ACC112 (cell line): ENCODE measurements at regions not wholly inside any gene's neighbourhood (a gene's known extent, or its start where the extent isn't known, plus 50 kb on each side); places are given as distances from the start of the nearest gene placed in this dataset.

Source experiments
- H2AFZ ChIP-seq: fragments of 200-600 bp; sonication (generic); one replicate; pipeline ENCODE4 v1.6.0; 2017; ENCODE audit warnings: antibody characterized with exemption, low read length; ENCODE audit not compliant: unreplicated experiment
- H3K27ac ChIP-seq: fragments of 200-600 bp; sonication (generic); 2 replicates; pipeline ENCODE4 v1.5.1; 2014; ENCODE audit warnings: low read depth, mild to moderate bottlenecking, antibody characterized with exemption, low read length, moderate library complexity
- H3K27me3 ChIP-seq: fragments of 200-600 bp; sonication (generic); 2 replicates; pipeline ENCODE4 v1.6.1; 2014; ENCODE audit warnings: mild to moderate bottlenecking, antibody characterized with exemption, low read length, moderate library complexity, mixed read lengths; ENCODE audit not compliant: insufficient read depth
- H3K36me3 ChIP-seq: fragments of 200-600 bp; sonication (generic); 2 replicates; pipeline ENCODE4 v1.6.1; 2016; ENCODE audit warnings: mild to moderate bottlenecking, antibody characterized with exemption, low read length, moderate library complexity, mixed read lengths; ENCODE audit not compliant: insufficient read depth
- H3K4me1 ChIP-seq: fragments of 200-600 bp; sonication (generic); one replicate; pipeline ENCODE4 v1.6.1; 2016; ENCODE audit warnings: low read length, mixed read lengths; ENCODE audit not compliant: insufficient read depth, unreplicated experiment, control insufficient read depth
- H3K4me3 ChIP-seq: fragments of 200-600 bp; sonication (generic); 2 replicates; pipeline ENCODE4 v1.5.1; 2014; ENCODE audit warnings: mild to moderate bottlenecking, low read depth, low read length
- H3K79me2 ChIP-seq: fragments of 200-600 bp; sonication (generic); one replicate; pipeline ENCODE4 v1.6.0; 2016; ENCODE audit warnings: low read length; ENCODE audit not compliant: control insufficient read depth, unreplicated experiment, insufficient read depth

GRCh38 chr3:103589770-103590169 is 1155.0 kb downstream of the ZPLD1 start:
- no peak overlapping the region for H3K27ac ChIP-seq
- no peaks in the 10 kb centered on the region for H3K27me3 ChIP-seq
- H2AFZ ChIP-seq = no peak overlapping the region
- no peaks in the 10 kb centered on the region for H3K79me2 ChIP-seq
- H3K36me3 ChIP-seq = no peaks in the 10 kb centered on the region
- H3K4me3 ChIP-seq = no peak overlapping the region
- no peaks in the 10 kb centered on the region for H3K4me1 ChIP-seq

DNA sequence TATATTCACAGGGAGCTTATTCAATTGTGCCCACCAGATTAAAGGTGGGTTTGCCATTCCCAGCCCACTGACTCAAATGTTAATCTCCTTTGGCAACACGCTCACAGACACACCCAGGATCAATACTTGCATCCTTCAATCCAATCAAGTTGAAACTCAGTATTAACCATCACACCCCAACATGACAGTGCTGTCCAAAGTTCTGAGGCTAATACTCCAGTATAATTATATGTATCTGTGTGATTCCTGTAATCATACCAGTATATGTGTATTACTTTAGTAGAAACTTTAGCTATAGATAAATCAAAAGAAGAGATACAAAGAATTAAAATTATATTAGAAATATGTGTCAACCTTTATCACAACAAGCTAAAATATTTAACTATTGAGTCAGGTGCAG is 1166.0 kb downstream of the ZPLD1 start:
- Histone ChIP-seq H3K79me2 (no peaks in the 10 kb centered on the region), H3K36me3 (no peaks in the 10 kb centered on the region), H3K27me3 (no peaks in the 10 kb centered on the region), H2AFZ (no peak overlapping the region), H3K4me3 (no peak overlapping the region), H3K27ac (no peak overlapping the region), H3K4me1 (no peaks in the 10 kb centered on the region)

- no peak overlapping the region for H2AFZ ChIP-seq
- H3K36me3 ChIP-seq = no peaks in the 10 kb centered on the region
- H3K79me2 ChIP-seq = no peaks in the 10 kb centered on the region
- no peaks in the 10 kb centered on the region for H3K4me1 ChIP-seq
- no peaks in the 10 kb centered on the region for H3K27me3 ChIP-seq
- H3K4me3 ChIP-seq = no peak overlapping the region
- H3K27ac ChIP-seq = no peak overlapping the region
These were observed 1166.9 kb downstream of the ZPLD1 start for GRCh38 chr3:103601666-103602065.

GRCh38 chr3:103609472-103609871 is 1174.7 kb downstream of the ZPLD1 start:
- Histone ChIP-seq H3K4me1 (no peaks in the 10 kb centered on the region), H3K36me3 (no peaks in the 10 kb centered on the region), H3K27ac (no peak overlapping the region), H3K27me3 (no peaks in the 10 kb centered on the region), H2AFZ (no peak overlapping the region), H3K4me3 (no peak overlapping the region), H3K79me2 (no peaks in the 10 kb centered on the region)

GRCh38 chr3:103613397-103614156 is 1178.8 kb downstream of the ZPLD1 start:
- Histone ChIP-seq H3K4me1 (no peaks in the 10 kb centered on the region), H3K4me3 (no peak overlapping the region), H2AFZ (no peak overlapping the region), H3K79me2 (no peaks in the 10 kb centered on the region), H3K36me3 (no peaks in the 10 kb centered on the region), H3K27me3 (no peaks in the 10 kb centered on the region), H3K27ac (no peak overlapping the region)

GRCh38 chr3:103614719-103615118 is 1179.9 kb downstream of the ZPLD1 start:
- no peaks in the 10 kb centered on the region for H3K4me1 ChIP-seq
- no peak overlapping the region for H2AFZ ChIP-seq
- H3K36me3 ChIP-seq = no peaks in the 10 kb centered on the region
- H3K4me3 ChIP-seq = no peak overlapping the region
- H3K79me2 ChIP-seq = no peaks in the 10 kb centered on the region
- no peaks in the 10 kb centered on the region for H3K27me3 ChIP-seq
- no peak overlapping the region for H3K27ac ChIP-seq

DNA sequence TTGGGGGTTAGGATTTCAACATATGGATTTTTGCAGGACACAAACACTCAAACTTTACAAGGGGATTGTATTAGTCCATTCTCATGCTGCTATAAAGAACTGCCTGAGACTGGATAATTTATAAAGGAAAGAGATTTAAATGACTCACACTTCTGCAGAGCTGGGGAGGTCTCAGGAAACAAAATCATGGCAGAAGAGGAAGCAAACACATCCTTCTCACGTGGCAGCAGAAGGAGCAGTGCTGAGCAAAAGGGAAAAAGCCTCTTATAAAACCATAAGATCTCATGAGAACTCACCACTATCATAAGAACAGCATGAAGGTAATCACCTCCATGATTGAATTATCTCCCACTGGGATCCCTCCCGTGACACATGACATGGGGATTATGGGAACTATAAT is 1183.1 kb downstream of the ZPLD1 start:
- H3K36me3 ChIP-seq = no peaks in the 10 kb centered on the region
- no peaks in the 10 kb centered on the region for H3K79me2 ChIP-seq
- H3K27ac ChIP-seq = no peak overlapping the region
- H3K4me3 ChIP-seq = no peak overlapping the region
- H2AFZ ChIP-seq = no peak overlapping the region
- no peaks in the 10 kb centered on the region for H3K4me1 ChIP-seq
- no peaks in the 10 kb centered on the region for H3K27me3 ChIP-seq

DNA sequence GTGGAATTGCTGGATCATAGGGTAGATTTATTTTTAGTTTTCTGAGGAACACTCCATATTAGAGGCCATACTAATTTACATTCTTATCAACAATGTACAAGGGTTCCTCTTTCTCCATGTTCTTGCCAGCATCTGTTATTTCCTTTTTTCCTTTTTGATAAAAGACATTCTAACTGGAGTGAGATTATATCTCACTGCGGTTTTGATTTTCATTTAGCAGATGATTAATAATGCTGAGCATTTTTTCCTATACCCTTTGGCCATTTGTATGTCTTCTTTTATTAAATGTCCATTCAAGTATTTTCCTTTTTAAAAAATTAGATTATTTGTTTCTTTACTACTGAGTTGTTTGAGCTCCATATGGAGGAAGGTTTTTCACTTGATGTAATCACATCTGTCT is 1189.5 kb downstream of the ZPLD1 start:
- no peaks in the 10 kb centered on the region for H3K4me1 ChIP-seq
- H2AFZ ChIP-seq = no peak overlapping the region

GRCh38 chr3:103629391-103629790 is 1194.6 kb downstream of the ZPLD1 start:
- H3K4me3 ChIP-seq = no peak overlapping the region
- no peaks in the 10 kb centered on the region for H3K36me3 ChIP-seq
- no peak overlapping the region for H2AFZ ChIP-seq
- H3K27me3 ChIP-seq = no peaks in the 10 kb centered on the region
- H3K27ac ChIP-seq = no peak overlapping the region
- H3K79me2 ChIP-seq = no peaks in the 10 kb centered on the region
- H3K4me1 ChIP-seq = no peaks in the 10 kb centered on the region

More for the DNA sequence above, 1189.5 kb downstream of the ZPLD1 start:
- no peak overlapping the region for H3K4me3 ChIP-seq
- no peaks in the 10 kb centered on the region for H3K36me3 ChIP-seq
- no peaks in the 10 kb centered on the region for H3K27me3 ChIP-seq
- H3K27ac ChIP-seq = no peak overlapping the region
- no peaks in the 10 kb centered on the region for H3K79me2 ChIP-seq

DNA sequence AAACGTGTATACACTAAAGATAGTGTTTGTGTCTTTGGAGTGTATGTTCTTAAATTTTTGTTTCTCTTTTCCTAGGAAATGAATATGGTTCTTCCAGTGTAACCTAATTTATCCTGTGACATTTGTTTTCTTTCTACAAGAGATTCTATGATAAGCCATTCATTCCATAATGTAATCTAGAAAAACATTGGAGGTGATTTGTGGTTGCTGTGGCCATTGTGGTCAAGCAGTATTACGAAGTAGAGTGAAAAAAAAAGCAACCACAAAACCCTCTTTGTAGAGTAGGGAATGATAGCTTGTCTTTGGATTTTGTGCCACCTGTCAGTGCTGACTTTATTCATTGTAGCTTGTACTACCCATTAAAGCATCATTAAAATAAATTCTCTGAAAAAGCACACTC is 1209.6 kb downstream of the ZPLD1 start:
- Histone ChIP-seq H3K79me2 (no peaks in the 10 kb centered on the region), H3K27ac (no peak overlapping the region), H3K36me3 (no peaks in the 10 kb centered on the region), H3K4me3 (no peak overlapping the region), H2AFZ (no peak overlapping the region), H3K27me3 (no peaks in the 10 kb centered on the region), H3K4me1 (no peaks in the 10 kb centered on the region)

DNA sequence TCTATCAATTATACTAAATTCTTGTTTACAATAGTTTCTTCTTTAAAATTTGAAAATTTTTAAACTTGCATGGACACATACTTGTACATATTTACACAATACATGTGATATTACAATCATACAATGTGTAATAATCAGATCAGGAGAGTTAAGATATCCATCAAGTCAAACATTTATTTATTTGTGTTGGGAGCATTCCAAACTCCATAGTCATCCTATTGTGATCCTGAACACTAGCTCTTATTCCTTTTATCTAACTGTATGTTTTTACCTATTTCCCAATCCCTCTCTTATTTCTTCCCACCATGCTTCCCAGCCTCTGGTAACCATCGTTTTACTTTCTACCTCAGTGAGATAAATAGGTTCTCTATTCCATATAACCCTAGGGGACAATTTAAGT is 1219.2 kb downstream of the ZPLD1 start:
- Histone ChIP-seq H3K27me3 (no peaks in the 10 kb centered on the region), H3K79me2 (no peaks in the 10 kb centered on the region), H3K4me1 (no peaks in the 10 kb centered on the region), H3K36me3 (no peaks in the 10 kb centered on the region), H2AFZ (no peak overlapping the region), H3K27ac (no peak overlapping the region), H3K4me3 (no peak overlapping the region)
